A549 (cell line): ENCODE measurements at regions not wholly inside any gene's neighbourhood (a gene's known extent, or its start where the extent isn't known, plus 50 kb on each side); places are given as distances from the start of the nearest gene placed in this dataset.
A peak's percentile ranks its signal among the peaks of the same experiment; 100 is the strongest.

Experiments
- ATAC-seq, 2 experiments: fragments of 200-7000 bp in 1 of 2; fragments of >200 bp in 1 of 2; cut with Nextera tagmentation in 1 of 2; cut with Tn5 transposase in 1 of 2; 3 replicates each; pipeline versions ENCODE4 v1.8.0 to v1.9.1; 2018 to 2020; ENCODE audit warnings: mild to moderate bottlenecking in 1 of 2, moderate library complexity in 1 of 2
- CTCF ChIA-PET: fragments of 300-600 bp; sonication (Branson Sonifier 250); formaldehyde crosslinking; extraction: SDS; loops from one replicate; lab custom pipeline; 2021; ENCODE audit warnings: antibody characterized with exemption, inconsistent platforms; lab: Yijun Ruan, JAX
- POLR2A ChIA-PET: fragments of 350-600 bp; formaldehyde crosslinking; extraction: SDS; loops from one replicate; lab custom pipeline; 2021; ENCODE audit warnings: antibody characterized with exemption, inconsistent platforms; lab: Yijun Ruan, JAX
- DNase-seq, 2 experiments: peaks; one replicate each; pipeline versions ENCODE4 v3.0.0 to v3.0.0-alpha.2; 2011 to 2016; ENCODE audit warnings: low read depth in 1 of 2, low spot score in 1 of 2
- FAIRE-seq: peaks from 2 replicates; lab custom pipeline; 2011; peaks lifted over from hg19 to GRCh38; lab: Jason Lieb, UNC
- H3K27ac ChIP-seq, 2 experiments: fragments of >200 bp; sonication (Bioruptor Twin); formaldehyde crosslinking; 3 replicates each; pipeline ENCODE4 v1.5.1; 2016 to 2017
- H3K4me1 ChIP-seq: fragments of >200 bp; sonication (Bioruptor Twin); formaldehyde crosslinking; 3 replicates; pipeline ENCODE4 v1.6.1; 2016
- H3K4me2 ChIP-seq: fragments of >200 bp; sonication (Bioruptor Twin); formaldehyde crosslinking; 3 replicates; pipeline ENCODE4 v1.6.1; 2016
- H3K4me3 ChIP-seq: fragments of >200 bp; sonication (Bioruptor Twin); formaldehyde crosslinking; 3 replicates; pipeline ENCODE4 v1.5.1; 2016
- H3K9me3 ChIP-seq: fragments of >200 bp; sonication (Bioruptor Twin); formaldehyde crosslinking; 3 replicates; pipeline ENCODE4 v1.6.1; 2016
- BCL3 ChIP-seq: fragments of >200 bp; sonication (Bioruptor Twin); formaldehyde crosslinking; IDR thresholded peaks from 3 replicates; pipeline ENCODE4 v1.6.1; 2016
- CEBPB ChIP-seq, 2 experiments: fragments of >200 bp in 1 of 2; sonication (Bioruptor Twin) in 1 of 2; formaldehyde crosslinking in 1 of 2; IDR thresholded peaks; 2 replicates each; pipeline ENCODE4 v1.6.1; 2012 to 2016
- CHD4 ChIP-seq: fragments of 200-600 bp; sonication (generic); IDR thresholded peaks from 2 replicates; pipeline ENCODE4 v1.6.1; 2016; ENCODE audit warnings: antibody characterized with exemption, mild to moderate bottlenecking, borderline replicate concordance
- CTCF ChIP-seq: fragments of >200 bp; sonication (Bioruptor Twin); formaldehyde crosslinking; IDR thresholded peaks from 3 replicates; pipeline ENCODE4 v1.5.1; 2016
- EHF ChIP-seq: fragments of 250-450 bp; sonication (Bioruptor Pico); IDR thresholded peaks from 2 replicates; pipeline ENCODE4 v1.5.0; 2020; ENCODE audit warnings: mild to moderate bottlenecking
- EP300 ChIP-seq, 2 experiments: fragments of >200 bp; sonication (Bioruptor Twin); formaldehyde crosslinking; IDR thresholded peaks; 2 replicates in 1 of 2; 3 replicates in 1 of 2; pipeline ENCODE4 v1.6.1; 2016 to 2017
- GATA3 ChIP-seq: IDR thresholded peaks from 2 replicates; pipeline ENCODE4 v1.6.1; 2012; ENCODE audit warnings: borderline replicate concordance
- HEYL ChIP-seq: fragments of 250-450 bp; sonication (Bioruptor Pico); IDR thresholded peaks from 2 replicates; pipeline ENCODE4 v1.8.0; 2021; ENCODE audit warnings: mild to moderate bottlenecking, moderate library complexity
- HOXB5 ChIP-seq: fragments of 250-450 bp; sonication (Bioruptor Pico); IDR thresholded peaks from 2 replicates; pipeline ENCODE4 v1.5.0; 2020; ENCODE audit warnings: mild to moderate bottlenecking, moderate library complexity
- JUN ChIP-seq, 2 experiments: fragments of >200 bp; sonication (Bioruptor Twin); formaldehyde crosslinking; IDR thresholded peaks; 2 replicates in 1 of 2; 3 replicates in 1 of 2; pipeline ENCODE4 v1.6.1; 2016 to 2017
- JUNB ChIP-seq: fragments of >200 bp; sonication (Bioruptor Twin); formaldehyde crosslinking; IDR thresholded peaks from 2 replicates; pipeline ENCODE4 v1.6.1; 2016
- KDM1A ChIP-seq: fragments of 200-600 bp; sonication (generic); IDR thresholded peaks from 2 replicates; pipeline ENCODE4 v1.6.1; 2016; ENCODE audit warnings: low read depth, mild to moderate bottlenecking
- MYC ChIP-seq: IDR thresholded peaks from 2 replicates; pipeline ENCODE4 v1.6.1; 2012; ENCODE audit warnings: mild to moderate bottlenecking, inconsistent platforms, low read length, improper control_type of control experiment, borderline replicate concordance
- NFE2L2 ChIP-seq: fragments of 150-350 bp; conservative IDR thresholded peaks from 2 replicates; pipeline ENCODE4 v1.6.1; 2014; ENCODE audit warnings: low read length
- NR3C1 ChIP-seq: fragments of >200 bp; sonication (Bioruptor Twin); formaldehyde crosslinking; IDR thresholded peaks from 3 replicates; pipeline ENCODE4 v1.6.1; 2017
- POLR2A ChIP-seq: IDR thresholded peaks from 2 replicates; pipeline ENCODE4 v1.6.1; 2012; ENCODE audit warnings: mild to moderate bottlenecking, low read length
- RAD21 ChIP-seq, 2 experiments: fragments of >200 bp in 1 of 2; sonication (Bioruptor Twin) in 1 of 2; formaldehyde crosslinking in 1 of 2; IDR thresholded peaks in 1 of 2; conservative IDR thresholded peaks in 1 of 2; 2 replicates in 1 of 2; 3 replicates in 1 of 2; pipeline ENCODE4 v1.6.1; 2012 to 2018; ENCODE audit warnings: inconsistent platforms in 1 of 2
- RNF2 ChIP-seq: fragments of 200-600 bp; sonication (generic); IDR thresholded peaks from 2 replicates; pipeline ENCODE4 v1.6.1; 2016; ENCODE audit warnings: low read depth, mild to moderate bottlenecking, antibody characterized with exemption, moderate library complexity, borderline replicate concordance
- SMC3 ChIP-seq: fragments of >200 bp; sonication (Bioruptor Twin); formaldehyde crosslinking; IDR thresholded peaks from 3 replicates; pipeline ENCODE4 v1.6.1; 2018; ENCODE audit warnings: inconsistent platforms
- SREBF2 ChIP-seq: fragments of 450-650 bp; IDR thresholded peaks from 2 replicates; pipeline ENCODE4 v1.6.1; 2014; ENCODE audit warnings: mild to moderate bottlenecking, moderate library complexity
- TP53 ChIP-seq: fragments of 250-450 bp; sonication (Bioruptor Pico); IDR thresholded peaks from 2 replicates; pipeline ENCODE4 v1.5.0; 2021; ENCODE audit warnings: mild to moderate bottlenecking, moderate library complexity
- ZC3H11A ChIP-seq: fragments of 450-650 bp; IDR thresholded peaks from 2 replicates; pipeline ENCODE4 v1.6.1; 2014; ENCODE audit warnings: antibody characterized with exemption, mild to moderate bottlenecking
- ZSCAN20 ChIP-seq: fragments of 250-450 bp; sonication (Bioruptor Pico); IDR thresholded peaks from 2 replicates; pipeline ENCODE4 v1.8.0; 2022; ENCODE audit warnings: mild to moderate bottlenecking, moderate library complexity
- WGBS: methylation state at CpG from one replicate; pipeline ENCODE4 v1.1.6; 2017; ENCODE audit errors: missing lambda C conversion rate; 5-methylcytosine and 5-hydroxymethylcytosine counted together
- TF ChIP-seq, protein P1 (sequence below): fragments of 450-650 bp; IDR thresholded peaks from 2 replicates; pipeline ENCODE4 v1.6.1; 2014; ENCODE audit warnings: antibody characterized with exemption
- TF ChIP-seq, protein P2 (sequence below): fragments of 150-350 bp; IDR thresholded peaks from 2 replicates; pipeline ENCODE4 v1.6.1; 2014; ENCODE audit warnings: low read depth, mild to moderate bottlenecking, low read length

GRCh38 chrX:28085653-28086052 is 104.4 kb upstream of the DCAF8L1 start:
- ATAC-seq, result no peak
- H3K4me3 ChIP-seq, result no peak overlapping the region
- no peak for DNase-seq
- CTCF ChIA-PET, result no interaction called here
- TF ChIP-seq TP53 (CRISPR knock-in tag), result no peak
- TF ChIP-seq POLR2A, result no peak
- TF ChIP-seq NR3C1, result no peak
- TF ChIP-seq HOXB5, result no peak
- no peak for TF ChIP-seq CEBPB (IDR thresholded peaks at IDR 0.05)
- TF ChIP-seq SMC3, result no peak
- TF ChIP-seq, protein P1, sequence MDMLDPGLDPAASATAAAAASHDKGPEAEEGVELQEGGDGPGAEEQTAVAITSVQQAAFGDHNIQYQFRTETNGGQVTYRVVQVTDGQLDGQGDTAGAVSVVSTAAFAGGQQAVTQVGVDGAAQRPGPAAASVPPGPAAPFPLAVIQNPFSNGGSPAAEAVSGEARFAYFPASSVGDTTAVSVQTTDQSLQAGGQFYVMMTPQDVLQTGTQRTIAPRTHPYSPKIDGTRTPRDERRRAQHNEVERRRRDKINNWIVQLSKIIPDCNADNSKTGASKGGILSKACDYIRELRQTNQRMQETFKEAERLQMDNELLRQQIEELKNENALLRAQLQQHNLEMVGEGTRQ, result no peak
- TF ChIP-seq EP300 (IDR thresholded peaks at IDR 0.05), result no peak
- TF ChIP-seq ZSCAN20 (CRISPR knock-in tag), result no peak
- TF ChIP-seq SREBF2, result no peak
- TF ChIP-seq HEYL (CRISPR knock-in tag), result no peak
- TF ChIP-seq CTCF, result no peak
- no peak for TF ChIP-seq RNF2
- no peak for TF ChIP-seq CHD4
- no peak for TF ChIP-seq MYC
- TF ChIP-seq, all 56 proteins: peak for 0
- WGBS, result 8% methylated on average over 2 of the region's 2 CpGs
- FAIRE-seq, result no peak
- POLR2A ChIA-PET, result no interaction called here
- Histone ChIP-seq H3K4me2 (no peak overlapping the region), H3K27ac (no peak overlapping the region), H3K9me3 (no peaks in the 10 kb centered on the region), H3K4me1 (no peaks in the 10 kb centered on the region)

DNA sequence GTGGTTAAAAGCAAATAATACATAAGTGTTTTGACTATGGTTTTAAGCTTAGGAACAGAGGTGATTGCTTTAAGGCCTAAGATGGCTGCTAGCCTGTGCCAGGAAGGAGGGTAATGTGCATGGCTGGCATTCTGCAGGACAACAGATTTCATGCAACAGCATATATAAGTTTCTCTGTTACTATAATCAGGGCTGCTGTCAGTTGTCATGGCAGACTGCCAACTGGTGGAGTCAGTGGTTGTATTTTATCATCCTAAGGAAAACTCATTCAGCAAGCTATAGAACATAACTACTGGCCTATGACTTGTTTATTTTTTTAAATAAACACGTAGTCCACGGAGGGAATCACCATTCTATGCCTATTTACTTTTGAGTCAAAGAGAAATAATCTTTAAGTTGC is 77.7 kb upstream of the DCAF8L1 start:
- H3K4me1 ChIP-seq, result no peaks in the 10 kb centered on the region
- peak; percentile 23 for FAIRE-seq
- no peaks in the 10 kb centered on the region for H3K9me3 ChIP-seq
- no peak overlapping the region for H3K4me2 ChIP-seq
- no peak for ATAC-seq
- 0% methylated on average over 2 of the region's 2 CpGs for WGBS
- TF ChIP-seq RAD21 (conservative IDR thresholded peaks at IDR 0.05 in 1 of 2, IDR thresholded peaks at IDR 0.05 in 1 of 2), result no peak
- no peak for TF ChIP-seq BCL3
- TF ChIP-seq EHF (CRISPR knock-in tag), result no peak
- TF ChIP-seq SREBF2, result no peak
- TF ChIP-seq KDM1A, result no peak
- TF ChIP-seq NFE2L2, result no peak
- no peak for TF ChIP-seq JUNB
- TF ChIP-seq CTCF, result no peak
- no peak for TF ChIP-seq TP53 (CRISPR knock-in tag)
- TF ChIP-seq ZC3H11A, result no peak
- TF ChIP-seq, protein P2, sequence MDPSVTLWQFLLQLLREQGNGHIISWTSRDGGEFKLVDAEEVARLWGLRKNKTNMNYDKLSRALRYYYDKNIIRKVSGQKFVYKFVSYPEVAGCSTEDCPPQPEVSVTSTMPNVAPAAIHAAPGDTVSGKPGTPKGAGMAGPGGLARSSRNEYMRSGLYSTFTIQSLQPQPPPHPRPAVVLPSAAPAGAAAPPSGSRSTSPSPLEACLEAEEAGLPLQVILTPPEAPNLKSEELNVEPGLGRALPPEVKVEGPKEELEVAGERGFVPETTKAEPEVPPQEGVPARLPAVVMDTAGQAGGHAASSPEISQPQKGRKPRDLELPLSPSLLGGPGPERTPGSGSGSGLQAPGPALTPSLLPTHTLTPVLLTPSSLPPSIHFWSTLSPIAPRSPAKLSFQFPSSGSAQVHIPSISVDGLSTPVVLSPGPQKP, result no peak
- no peak for TF ChIP-seq GATA3
- TF ChIP-seq JUN (IDR thresholded peaks at IDR 0.05), result no peak
- TF ChIP-seq, all 56 proteins: peak for 0
- CTCF ChIA-PET, result no interaction called here
- POLR2A ChIA-PET, result no interaction called here
- Histone ChIP-seq H3K27ac (no peak overlapping the region), H3K4me3 (no peak overlapping the region)
- DNase-seq, result no peak
